GM21360 (cell line): ENCODE measurements at regions not wholly inside any gene's neighbourhood (a gene's known extent, or its start where the extent isn't known, plus 50 kb on each side); places are given as distances from the start of the nearest gene placed in this dataset.

Experiments used
- ATAC-seq: cut with Tn5 transposase; IDR thresholded peaks from one replicate; pipeline ENCODE4 v1.9.1; 2021; ENCODE audit warnings: mild to moderate bottlenecking, moderate library complexity; ENCODE audit not compliant: unreplicated experiment

GRCh38 chr3:166367947-166368533, 530.8 kb upstream of the BCHE start:
- no peak for ATAC-seq

GRCh38 chr3:166362698-166363097, 525.5 kb upstream of the BCHE start:
- no peak for ATAC-seq

GRCh38 chr3:166360720-166361119, 523.5 kb upstream of the BCHE start:
- ATAC-seq = no peak

GRCh38 chr3:166351461-166351860, 514.2 kb upstream of the BCHE start:
- ATAC-seq = no peak

GRCh38 chr3:166340604-166341266, 503.5 kb upstream of the BCHE start:
- no peak for ATAC-seq

- no peak for ATAC-seq
Observed at GRCh38 chr3:166324401-166324800, 487.2 kb upstream of the BCHE start.

GRCh38 chr3:166322391-166322790, 485.2 kb upstream of the BCHE start:
- ATAC-seq = no peak

- no peak for ATAC-seq
Observed at GRCh38 chr3:166307756-166308350, 470.6 kb upstream of the BCHE start.

- ATAC-seq = no peak
Observed at GRCh38 chr3:166304584-166304983, 467.4 kb upstream of the BCHE start.

GRCh38 chr3:166303681-166304080, 466.5 kb upstream of the BCHE start:
- no peak for ATAC-seq

GRCh38 chr3:166302331-166302730, 465.1 kb upstream of the BCHE start:
- no peak for ATAC-seq

- ATAC-seq = no peak
Observed at GRCh38 chr3:166296179-166296783, 459.1 kb upstream of the BCHE start.

- ATAC-seq = no peak
Observed at GRCh38 chr3:166291186-166291955, 454.1 kb upstream of the BCHE start.

GRCh38 chr3:166285001-166285400, 447.8 kb upstream of the BCHE start:
- ATAC-seq = no peak

- no peak for ATAC-seq
Observed at GRCh38 chr3:166283840-166284239, 446.6 kb upstream of the BCHE start.

GRCh38 chr3:166282931-166283330, 445.7 kb upstream of the BCHE start:
- no peak for ATAC-seq

- no peak for ATAC-seq
Observed at GRCh38 chr3:166279636-166280035, 442.4 kb upstream of the BCHE start.

- ATAC-seq = no peak
Observed at GRCh38 chr3:166275024-166275390, 437.8 kb upstream of the BCHE start.

GRCh38 chr3:166274351-166275023, 437.3 kb upstream of the BCHE start:
- no peak for ATAC-seq

- no peak for ATAC-seq
Observed at GRCh38 chr3:166270429-166270828, 433.2 kb upstream of the BCHE start.

GRCh38 chr3:166265153-166265552, 427.9 kb upstream of the BCHE start:
- ATAC-seq = no peak
